H1 (cell line): ENCODE measurements at regions not wholly inside any gene's neighbourhood (a gene's known extent, or its start where the extent isn't known, plus 50 kb on each side); places are given as distances from the start of the nearest gene placed in this dataset.

Source experiments
- CREB1 ChIP-seq: IDR thresholded peaks from 2 replicates; pipeline ENCODE4 v1.6.1; 2012; ENCODE audit warnings: inconsistent platforms
- NRF1 ChIP-seq: IDR thresholded peaks from 2 replicates; pipeline ENCODE4 v1.6.1; 2011; ENCODE audit warnings: mild to moderate bottlenecking, low read depth, low read length, improper control_type of control experiment
- SP4 ChIP-seq: IDR thresholded peaks from 2 replicates; pipeline ENCODE4 v1.6.1; 2012; ENCODE audit warnings: low read length, inconsistent platforms
- SUZ12 ChIP-seq: fragments of 200-600 bp; sonication (generic); IDR thresholded peaks from 2 replicates; pipeline ENCODE4 v1.6.1; 2012; ENCODE audit warnings: mild to moderate bottlenecking, inconsistent platforms, low read length, moderate library complexity, mixed read lengths
- USF2 ChIP-seq: IDR thresholded peaks from 2 replicates; pipeline ENCODE4 v1.6.1; 2011; ENCODE audit warnings: low read length, improper control_type of control experiment

- TF ChIP-seq NRF1 (no peak), SP4 (no peak), CREB1 (no peak), USF2 (no peak), SUZ12 (no peak)
Measured at GRCh38 chr6:9936551-9936950, 478.3 kb downstream of the TFAP2A start (continued).
